Non-pigmented ciliary epithelial cell (primary cell): ENCODE measurements at regions not wholly inside any gene's neighbourhood (a gene's known extent, or its start where the extent isn't known, plus 50 kb on each side); places are given as distances from the start of the nearest gene placed in this dataset.
"Not testable (repeated sequence)": the region's sequence is repeated elsewhere in the genome, so short reads cannot be mapped to it uniquely, and the experiment has no call there.

Experiments used
- DNase-seq: peaks from one replicate; pipeline ENCODE4 v3.0.0-alpha.2; 2010; ENCODE audit warnings: low read depth

GRCh38 chr10:34015700-34016099 is 681.2 kb upstream of the NRP1 start:
- DNase-seq, result no peak

- DNase-seq, result no peak
Measured at GRCh38 chr10:34013235-34013634, 678.8 kb upstream of the NRP1 start.

DNA sequence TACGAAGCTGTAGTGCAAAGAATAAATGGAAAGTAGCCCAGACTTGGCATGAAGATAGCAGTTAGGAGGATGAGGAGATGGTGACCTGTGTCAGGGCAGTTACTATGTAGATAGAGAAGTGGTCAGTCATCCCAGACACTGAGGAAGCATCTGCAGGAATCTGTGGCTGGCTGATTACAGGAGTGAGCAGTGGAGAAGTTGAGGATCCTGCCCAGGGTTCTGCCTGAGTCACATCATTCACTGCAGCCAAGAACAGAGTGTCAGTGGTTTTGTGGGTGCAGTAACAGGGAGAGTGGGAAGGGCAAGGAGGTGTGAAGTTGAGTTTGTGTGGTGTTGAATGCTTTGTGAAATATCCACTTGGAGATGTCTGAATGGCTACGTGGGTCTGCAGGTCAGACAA is 676.4 kb upstream of the NRP1 start:
- DNase-seq, result no peak

DNA sequence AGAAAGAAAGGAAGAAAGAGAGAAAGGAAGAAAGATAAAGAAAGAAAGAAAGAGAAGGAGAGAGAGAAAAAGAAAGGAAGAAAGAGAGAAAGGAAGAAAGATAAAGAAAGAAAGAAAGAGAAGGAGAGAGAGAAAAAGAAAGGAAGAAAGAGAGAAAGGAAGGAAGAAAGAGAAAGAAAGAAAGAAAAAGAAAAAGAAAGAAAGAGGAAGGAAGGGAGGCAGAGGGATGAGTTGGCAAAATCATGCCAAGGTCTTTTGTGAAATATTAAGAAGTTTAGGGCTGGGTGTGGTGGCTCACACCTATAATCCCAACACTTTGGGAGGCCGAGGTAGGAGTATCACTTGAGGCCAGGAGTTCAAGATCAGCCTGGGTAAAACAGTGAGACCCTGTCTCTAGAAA is 675.8 kb upstream of the NRP1 start:
- not testable (repeated sequence) for DNase-seq

- no peak for DNase-seq
Measured at GRCh38 chr10:34008656-34009055, 674.2 kb upstream of the NRP1 start.

GRCh38 chr10:34006471-34006870 is 672.0 kb upstream of the NRP1 start:
- DNase-seq, result no peak

GRCh38 chr10:34003561-34003960 is 669.1 kb upstream of the NRP1 start:
- no peak for DNase-seq

DNA sequence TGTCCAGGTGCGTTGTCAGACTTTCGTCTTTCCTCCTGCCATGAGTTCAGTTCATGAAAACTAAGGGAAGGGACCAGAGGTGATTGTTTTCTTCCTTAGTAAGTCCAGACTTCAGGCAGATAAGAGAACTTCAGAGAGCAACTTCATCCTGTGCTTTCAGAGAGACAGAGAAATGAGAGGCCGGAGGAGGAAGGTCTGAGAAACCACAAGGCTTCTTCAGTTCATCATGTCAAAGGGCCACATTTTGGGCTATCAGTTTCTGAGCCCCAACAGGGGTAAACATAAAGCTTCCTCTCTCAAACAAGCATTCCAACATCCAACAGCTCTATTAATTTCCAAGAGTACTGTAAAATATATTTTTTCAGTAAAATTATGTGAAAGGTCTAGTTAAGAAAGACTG is 668.4 kb upstream of the NRP1 start:
- DNase-seq, result no peak

- DNase-seq, result no peak
Measured at GRCh38 chr10:34001831-34002230, 667.4 kb upstream of the NRP1 start.

- no peak for DNase-seq
Measured at GRCh38 chr10:34001087-34001580, 666.7 kb upstream of the NRP1 start.

- DNase-seq, result no peak
Measured at GRCh38 chr10:33993917-33994316, 659.5 kb upstream of the NRP1 start.

DNA sequence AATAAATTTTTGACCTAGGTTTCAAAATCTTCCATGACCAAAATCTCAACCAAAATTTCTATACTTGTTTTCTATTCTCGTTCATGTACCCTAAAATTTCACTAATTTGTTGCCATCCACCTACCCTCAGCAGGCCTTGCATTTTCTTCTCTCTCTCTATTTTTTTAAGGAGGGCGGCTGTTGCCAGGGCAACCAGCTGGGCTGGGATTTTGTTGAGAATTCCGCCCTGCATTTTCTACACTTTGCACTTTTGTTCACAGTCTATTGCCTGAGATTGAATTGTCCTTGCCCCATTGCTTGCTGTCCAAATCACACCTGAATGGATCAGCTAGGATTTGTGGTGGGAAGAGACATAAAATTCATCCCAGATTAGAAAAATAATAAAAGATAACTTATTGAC is 657.5 kb upstream of the NRP1 start:
- no peak for DNase-seq

DNA sequence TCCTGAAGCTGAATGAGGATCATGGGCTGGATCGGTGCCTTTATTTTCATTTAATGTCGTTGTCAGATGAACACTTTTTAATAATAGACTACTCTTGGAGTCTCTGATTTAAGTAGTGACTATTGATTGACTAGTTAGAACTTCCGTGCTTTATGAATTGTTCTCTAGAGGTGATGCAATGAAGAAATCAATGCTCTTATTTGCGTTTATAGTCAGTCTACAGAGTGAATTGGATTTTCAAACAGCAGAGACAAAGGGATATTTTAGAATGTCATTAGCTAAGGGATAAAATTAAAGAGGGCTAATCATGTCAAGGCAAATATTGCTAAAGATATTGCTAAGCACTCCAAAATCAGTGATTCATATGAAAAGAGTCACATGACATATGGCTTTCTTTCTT is 652.0 kb upstream of the NRP1 start:
- no peak for DNase-seq

DNA sequence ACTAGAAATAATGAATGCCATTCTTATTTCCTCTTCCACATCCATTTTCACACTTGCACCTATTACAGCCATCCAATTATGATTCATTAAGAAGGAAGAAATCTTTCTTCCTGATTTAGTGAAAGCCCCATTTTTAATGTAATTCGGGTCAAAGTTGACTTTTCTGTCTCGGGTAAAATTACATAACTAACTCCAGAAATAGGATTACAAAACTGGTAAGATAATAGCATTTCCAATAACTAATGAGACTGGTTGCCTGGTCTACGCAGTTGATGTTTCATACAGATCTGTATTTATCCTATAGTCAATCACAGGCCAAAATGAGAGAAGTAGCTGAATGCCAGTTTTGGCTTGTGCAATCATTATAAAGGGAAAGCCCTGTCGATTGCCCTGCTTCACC is 651.5 kb upstream of the NRP1 start:
- DNase-seq, result no peak

DNA sequence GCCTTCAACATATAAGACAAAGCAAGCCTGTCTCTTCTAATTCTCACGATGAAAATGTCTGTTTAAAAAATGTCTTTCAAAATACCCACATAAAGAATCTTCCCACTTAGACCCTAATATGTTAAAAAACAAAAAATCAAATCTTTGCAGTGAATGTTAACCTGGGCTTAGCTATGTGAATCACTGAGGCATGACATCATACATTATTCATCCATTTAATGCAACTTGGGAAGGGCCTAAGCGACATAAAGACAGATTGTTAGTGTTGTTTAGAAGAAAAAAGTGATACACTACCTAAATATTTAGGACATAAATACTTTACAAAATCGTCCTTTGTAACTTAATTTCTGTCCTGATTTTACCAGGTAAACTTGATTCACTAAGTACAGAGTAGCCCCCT is 648.5 kb upstream of the NRP1 start:
- peak; percentile 4 for DNase-seq

- no peak for DNase-seq
Measured at GRCh38 chr10:33981301-33981700, 646.8 kb upstream of the NRP1 start.

DNA sequence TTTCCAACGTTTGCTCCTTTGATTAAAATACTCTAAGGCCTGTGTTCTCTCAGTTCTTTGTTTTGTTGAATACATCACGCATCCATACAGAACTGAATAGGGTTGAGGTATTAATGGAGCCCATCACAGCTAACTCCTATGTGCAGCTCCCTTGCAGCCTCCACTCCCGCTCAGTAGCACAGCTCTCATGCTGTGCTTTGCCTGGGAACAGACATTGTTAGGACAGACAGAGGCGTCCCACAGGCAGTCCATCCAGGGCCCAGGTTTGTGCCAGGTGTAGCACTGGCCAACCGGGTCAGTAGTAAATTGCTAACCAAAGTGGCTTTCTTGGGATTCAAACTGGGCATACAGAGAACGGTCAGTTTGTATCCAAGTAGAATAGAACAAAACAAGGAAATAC is 644.7 kb upstream of the NRP1 start:
- no peak for DNase-seq

DNA sequence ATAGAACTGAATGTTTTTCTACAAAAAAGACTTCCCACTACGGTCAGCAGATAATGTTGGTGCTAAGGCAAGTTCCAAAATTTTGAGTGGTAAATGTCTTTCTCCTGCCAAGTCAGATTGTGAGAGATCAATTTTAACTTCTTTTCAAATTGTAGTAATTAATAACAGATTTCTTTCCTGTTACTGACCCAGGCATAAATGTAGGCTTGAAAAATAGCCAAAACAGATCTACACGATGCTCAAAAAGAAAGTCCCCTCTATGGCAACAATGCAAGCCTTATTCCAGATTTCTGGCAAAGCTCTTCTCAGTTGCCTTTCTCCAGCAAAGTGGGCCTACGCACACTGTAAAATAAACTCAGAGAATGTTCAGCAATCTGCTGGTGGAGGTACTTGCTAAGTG is 641.0 kb upstream of the NRP1 start:
- no peak for DNase-seq

GRCh38 chr10:33974976-33975478 is 640.6 kb upstream of the NRP1 start:
- DNase-seq, result no peak

- DNase-seq, result no peak
Measured at GRCh38 chr10:33968983-33969382, 634.5 kb upstream of the NRP1 start.

GRCh38 chr10:33967606-33968120 is 633.2 kb upstream of the NRP1 start:
- DNase-seq, result no peak

DNA sequence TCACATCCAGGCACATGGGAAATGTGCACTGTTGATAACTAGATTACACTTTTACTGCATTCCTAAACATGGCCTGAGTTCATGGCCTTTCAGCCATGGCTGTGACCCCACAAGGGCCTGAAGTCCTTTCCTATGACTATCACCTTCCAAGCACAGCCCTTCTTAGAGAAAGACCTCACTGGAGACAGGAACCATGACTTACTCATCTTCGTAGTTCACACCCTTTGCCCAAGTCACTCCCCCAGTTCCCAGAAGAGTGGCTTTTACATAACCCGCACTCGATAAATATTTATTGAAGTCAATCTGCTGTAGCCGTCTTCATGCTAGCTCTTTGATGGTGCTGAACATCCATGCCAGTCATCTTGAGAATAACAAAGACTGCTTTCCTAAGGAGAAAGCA is 632.5 kb upstream of the NRP1 start:
- no peak for DNase-seq

GRCh38 chr10:33965795-33966581 is 631.5 kb upstream of the NRP1 start:
- no peak for DNase-seq

DNA sequence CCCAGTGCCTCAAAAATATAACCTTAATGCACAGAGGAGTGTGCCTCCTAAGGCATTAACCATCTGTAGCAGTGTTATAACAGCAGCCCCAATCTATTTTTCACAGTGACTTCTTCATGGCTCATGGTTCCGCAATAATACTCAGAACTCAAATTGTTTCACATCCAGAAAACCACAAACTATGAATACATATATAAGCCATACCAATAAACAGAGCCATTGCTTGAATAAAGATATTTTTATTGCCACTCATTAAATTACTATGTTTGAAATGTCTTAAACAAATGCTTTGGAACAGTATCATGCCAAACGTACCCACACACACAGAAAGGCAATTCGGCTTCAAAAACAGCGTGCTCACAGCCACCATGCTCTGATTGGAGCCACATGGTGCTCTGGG is 629.3 kb upstream of the NRP1 start:
- no peak for DNase-seq
